Hematopoietic multipotent progenitor cell treated with erythropoietin and hydrocortisone succinate and interleukin-3 and kit ligand, for 6 days (in vitro differentiated cells): ENCODE measurements at regions not wholly inside any gene's neighbourhood (a gene's known extent, or its start where the extent isn't known, plus 50 kb on each side); places are given as distances from the start of the nearest gene placed in this dataset.

ENCODE experiments used
- DNase-seq: peaks from one replicate; pipeline ENCODE4 v3.0.0-alpha.2; 2015

GRCh38 chr6:14187406-14187805, 69.8 kb downstream of the CD83 start:
- DNase-seq: no peak

- no peak for DNase-seq
These were observed 71.5 kb downstream of the CD83 start for GRCh38 chr6:14189074-14189473.

GRCh38 chr6:14190191-14190928, 72.8 kb downstream of the CD83 start:
- DNase-seq: no peak

GRCh38 chr6:14190929-14191224, 73.3 kb downstream of the CD83 start:
- no peak for DNase-seq

GRCh38 chr6:14191761-14192160, 74.2 kb downstream of the CD83 start:
- DNase-seq: no peak

GRCh38 chr6:14192216-14192788, 74.7 kb downstream of the CD83 start:
- no peak for DNase-seq

GRCh38 chr6:14193524-14193923, 76.0 kb downstream of the CD83 start:
- DNase-seq: no peak

GRCh38 chr6:14194483-14194882, 76.9 kb downstream of the CD83 start:
- no peak for DNase-seq

GRCh38 chr6:14194976-14195375, 77.4 kb downstream of the CD83 start:
- DNase-seq: no peak

GRCh38 chr6:14196026-14196425, 78.5 kb downstream of the CD83 start:
- DNase-seq: no peak

GRCh38 chr6:14197118-14197517, 79.5 kb downstream of the CD83 start:
- no peak for DNase-seq

- no peak for DNase-seq
These were observed 82.5 kb downstream of the CD83 start for GRCh38 chr6:14200047-14200446.

GRCh38 chr6:14202947-14203346, 85.4 kb downstream of the CD83 start:
- no peak for DNase-seq

GRCh38 chr6:14206391-14206790, 88.8 kb downstream of the CD83 start:
- no peak for DNase-seq

- DNase-seq: no peak
These were observed 89.9 kb downstream of the CD83 start for GRCh38 chr6:14207448-14207847.

GRCh38 chr6:14209000-14209399, 91.4 kb downstream of the CD83 start:
- no peak for DNase-seq

GRCh38 chr6:14210077-14210476, 92.5 kb downstream of the CD83 start:
- no peak for DNase-seq

GRCh38 chr6:14210663-14211561, 93.3 kb downstream of the CD83 start:
- peak; percentile 93 for DNase-seq

GRCh38 chr6:14211562-14211942, 94.0 kb downstream of the CD83 start:
- peak; percentile 62 for DNase-seq

GRCh38 chr6:14212020-14212419, 94.4 kb downstream of the CD83 start:
- no peak for DNase-seq

GRCh38 chr6:14212632-14213031, 95.1 kb downstream of the CD83 start:
- DNase-seq: no peak

- DNase-seq: no peak
These were observed 99.5 kb downstream of the CD83 start for GRCh38 chr6:14216946-14217684.
